ENCODE measurements at regions not wholly inside any gene's neighbourhood (a gene's known extent, or its start where the extent isn't known, plus 50 kb on each side); places are given as distances from the start of the nearest gene placed in this dataset.

GRCh38 chr20:40203032-40203431 lies 486.0 kb downstream of the MAFB start:
- no peak for DNase-seq

- DNase-seq: no peak
These were observed 491.3 kb downstream of the MAFB start for GRCh38 chr20:40197691-40198090.

DNA sequence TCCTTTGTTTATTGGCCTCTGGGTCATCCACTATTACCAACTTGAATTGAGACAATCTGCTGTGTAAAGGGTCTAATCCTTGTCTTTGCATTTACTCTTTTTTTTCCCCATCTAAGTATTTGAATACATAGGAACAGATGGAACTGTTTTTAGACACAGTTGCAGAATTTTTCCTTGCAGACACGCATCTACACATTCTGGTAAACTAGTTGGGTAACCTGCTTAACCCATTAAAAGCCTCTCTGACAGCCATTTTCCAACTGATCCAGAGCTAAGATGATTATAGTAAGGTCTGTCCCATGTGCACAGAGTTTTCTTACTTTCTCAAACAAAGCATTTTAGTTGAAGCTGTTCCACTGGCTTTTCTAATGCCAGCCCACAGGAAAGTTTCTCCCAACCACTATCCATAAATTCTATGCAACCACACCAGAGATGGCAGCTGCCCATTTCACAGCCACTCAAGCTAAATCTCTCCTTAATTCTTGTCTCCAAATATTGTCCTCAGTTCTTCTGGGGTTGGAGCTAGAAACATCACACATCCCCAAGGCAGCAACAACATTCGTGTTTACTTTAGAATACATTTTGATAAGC lies 492.1 kb downstream of the MAFB start:
- DNase-seq: no peak

- no peak for DNase-seq
These were observed 493.3 kb downstream of the MAFB start for GRCh38 chr20:40195742-40196141.

DNA sequence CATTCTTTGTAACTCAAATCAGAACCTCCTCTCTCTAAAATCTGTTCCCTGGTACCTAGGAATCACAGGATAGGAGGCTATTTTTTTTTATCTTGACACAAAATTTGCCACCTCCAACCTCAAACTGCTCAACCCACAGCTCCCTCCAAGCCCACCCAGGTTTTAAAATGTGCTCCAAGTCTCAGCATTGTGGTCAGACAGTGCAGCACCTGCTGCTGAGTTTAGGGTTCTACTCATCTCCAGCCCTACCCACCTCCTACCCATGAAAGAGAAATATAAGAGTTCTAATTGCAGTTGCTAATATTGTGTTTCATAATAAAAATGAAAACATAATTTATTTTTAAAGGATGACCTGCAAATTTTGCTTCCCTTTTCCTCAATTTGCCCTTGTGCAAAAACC lies 496.5 kb downstream of the MAFB start:
- no peak for DNase-seq

DNA sequence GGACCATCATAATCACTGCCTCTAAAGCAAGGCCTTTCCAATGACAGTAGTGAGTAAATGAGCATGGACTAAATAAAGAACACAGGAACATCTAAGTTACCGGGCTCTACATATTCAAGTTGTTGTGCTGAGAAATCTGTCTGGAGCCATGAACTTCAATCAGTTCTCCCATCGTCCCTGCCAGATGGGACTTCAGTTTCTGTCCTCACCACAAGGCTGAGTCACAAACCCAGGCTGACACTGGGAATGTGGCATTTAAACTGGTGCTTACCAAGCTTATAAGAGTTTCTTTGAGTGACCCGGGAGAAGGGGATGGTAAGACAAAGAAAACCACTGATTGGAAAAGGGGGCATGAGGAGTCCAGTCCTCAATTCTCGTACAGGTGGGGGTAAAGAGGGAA lies 497.0 kb downstream of the MAFB start:
- no peak for DNase-seq

DNA sequence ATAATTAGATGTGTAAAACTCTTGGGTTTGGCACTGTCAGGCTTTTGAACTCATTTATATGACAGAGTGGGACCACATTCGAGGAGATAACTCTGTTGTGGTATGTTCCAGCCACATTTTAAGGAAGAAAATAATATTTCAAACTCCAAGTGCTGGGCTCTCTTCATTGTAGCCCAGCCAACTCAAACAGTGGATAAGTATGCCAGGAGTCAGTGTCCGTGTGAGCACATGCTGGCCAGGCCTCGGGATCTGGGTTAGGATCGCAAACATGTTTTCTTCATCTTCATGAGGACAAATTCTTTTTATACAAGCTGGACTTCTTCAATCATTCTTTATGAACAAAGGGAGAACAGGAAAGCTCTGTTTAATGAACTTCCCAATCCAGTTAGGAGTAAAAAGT lies 497.5 kb downstream of the MAFB start:
- DNase-seq: no peak

DNA sequence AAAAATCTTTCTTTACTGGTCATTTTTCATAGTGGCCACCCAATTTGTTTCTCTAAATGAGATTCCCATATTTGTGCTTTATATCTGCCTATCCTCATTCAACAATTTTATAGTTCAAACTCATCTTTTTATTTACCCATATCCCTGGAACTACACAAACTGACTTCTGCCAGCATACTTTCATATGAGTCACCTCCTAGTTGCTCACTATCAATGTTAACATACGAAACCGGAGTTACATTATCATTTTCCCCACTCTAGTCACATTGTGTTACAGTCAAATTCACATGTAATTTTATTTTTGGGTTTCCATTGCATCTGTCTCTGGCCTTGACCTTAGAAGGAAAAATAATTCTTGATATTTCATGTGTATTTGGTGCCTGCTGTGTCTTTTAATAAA lies 499.4 kb downstream of the MAFB start:
- no peak for DNase-seq

GRCh38 chr20:40188319-40188718 lies 500.7 kb downstream of the MAFB start:
- DNase-seq: no peak

- no peak for DNase-seq
These were observed 502.2 kb downstream of the MAFB start for GRCh38 chr20:40186826-40187225.

DNA sequence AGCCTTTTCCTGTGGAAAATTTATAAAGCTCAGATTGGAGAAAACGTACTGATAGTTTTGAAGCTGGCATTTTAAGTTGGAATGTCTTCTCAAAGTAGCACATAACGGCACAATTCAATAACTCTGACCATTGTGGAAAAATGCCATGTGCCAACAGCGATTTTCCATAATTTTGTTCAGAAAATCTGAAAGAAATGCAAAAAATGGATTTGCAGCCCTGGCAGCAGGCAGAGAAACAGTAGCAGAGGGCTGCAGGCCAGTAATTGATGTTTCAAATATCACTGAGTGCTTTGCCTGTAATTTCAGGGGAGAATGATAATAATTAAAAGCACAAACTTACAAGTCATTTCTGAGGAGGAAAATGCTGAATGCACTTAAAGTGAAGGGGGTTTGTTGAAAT lies 507.4 kb downstream of the MAFB start:
- DNase-seq: no peak

DNA sequence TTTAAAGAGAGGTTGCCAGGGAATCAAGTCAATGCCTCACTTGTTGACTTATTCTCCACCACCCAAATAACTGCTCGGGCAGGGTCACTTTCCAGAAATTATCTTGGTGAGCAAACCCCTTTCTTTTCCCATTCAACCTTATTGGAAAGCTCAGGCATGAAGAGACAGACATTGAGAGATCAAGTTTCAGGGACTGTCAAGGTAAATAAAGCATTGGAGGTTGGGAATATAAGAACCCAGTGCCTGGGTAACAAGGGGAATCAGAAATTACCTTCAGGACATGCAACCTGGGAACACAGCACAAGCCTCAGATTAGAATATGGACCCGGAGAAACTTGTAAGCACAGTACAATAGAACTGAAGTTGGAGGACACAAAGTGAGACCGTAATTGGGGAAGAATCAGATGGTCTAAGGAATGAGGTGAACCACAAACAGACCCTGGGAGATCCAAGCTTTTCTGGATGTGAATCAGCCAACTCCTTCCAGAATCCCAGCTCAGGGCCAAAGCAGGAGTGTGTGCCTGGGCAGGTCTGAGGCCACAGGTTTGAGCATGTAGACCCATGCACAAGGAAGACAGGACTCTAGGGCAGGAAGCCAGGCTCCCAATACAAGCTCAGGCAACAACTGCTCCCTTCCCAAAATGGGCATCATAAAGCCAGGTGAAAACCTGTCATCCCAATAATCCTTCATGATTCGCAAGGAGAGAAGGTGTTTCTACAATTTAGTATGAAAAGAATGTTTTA lies 512.8 kb downstream of the MAFB start:
- no peak for DNase-seq

DNA sequence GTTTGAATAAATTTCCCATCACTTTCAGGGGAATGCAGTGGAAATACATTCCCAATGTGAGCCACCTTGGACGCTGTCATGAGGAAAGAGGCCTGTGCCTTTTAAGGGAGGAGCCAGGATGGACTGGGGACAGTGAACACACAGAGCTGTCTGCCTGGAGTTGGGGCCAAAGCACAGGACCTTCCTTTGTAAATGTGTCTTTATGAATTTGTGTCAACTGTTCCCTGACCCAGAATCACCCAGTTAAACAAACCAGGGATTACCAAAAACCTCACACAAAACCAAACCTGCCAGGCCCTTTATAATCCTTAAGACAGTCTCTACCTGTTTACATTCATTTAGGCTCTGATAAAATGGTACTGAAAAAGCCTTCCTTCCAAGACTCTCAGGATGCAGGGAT lies 513.7 kb downstream of the MAFB start:
- no peak for DNase-seq

DNA sequence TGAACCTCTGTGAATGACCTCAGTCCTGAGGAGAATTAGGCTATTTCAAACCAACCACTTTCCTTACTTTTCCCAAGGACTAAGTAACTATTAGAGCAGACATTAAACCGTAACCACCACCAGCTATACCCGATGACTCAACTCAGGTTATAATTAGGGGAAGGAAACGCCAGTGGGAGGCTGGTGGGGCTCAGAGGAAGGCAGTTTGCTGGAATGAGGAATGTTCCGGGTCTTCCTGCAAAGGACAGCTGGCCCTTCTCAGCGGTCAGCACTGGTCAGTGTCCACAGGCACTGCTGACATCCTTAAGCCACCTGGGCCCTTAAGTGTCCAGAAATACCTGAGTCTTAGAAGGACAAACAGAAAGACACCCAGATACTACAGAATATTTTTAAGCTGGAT lies 515.2 kb downstream of the MAFB start:
- DNase-seq: no peak

GRCh38 chr20:40168981-40169620 lies 519.9 kb downstream of the MAFB start:
- DNase-seq: no peak

DNA sequence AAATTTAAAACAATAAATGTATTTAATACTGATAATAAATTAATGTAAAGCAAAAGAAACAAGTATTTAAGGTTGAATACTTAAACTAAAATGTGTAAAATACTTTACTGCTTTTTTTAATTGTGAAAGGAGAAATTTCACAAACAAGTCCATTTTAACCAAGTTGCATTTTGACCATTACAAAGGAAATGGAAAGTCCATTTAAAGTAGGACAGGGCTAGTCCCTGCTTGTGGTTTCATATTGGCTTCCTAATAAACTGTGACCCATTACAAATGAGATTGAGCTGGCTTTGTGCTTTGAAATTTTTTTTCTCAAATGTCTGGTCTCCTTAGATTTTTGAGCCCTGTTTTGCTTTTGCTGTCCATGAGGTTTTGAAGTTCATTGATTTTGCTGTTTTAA lies 527.6 kb downstream of the MAFB start:
- DNase-seq: no peak

DNA sequence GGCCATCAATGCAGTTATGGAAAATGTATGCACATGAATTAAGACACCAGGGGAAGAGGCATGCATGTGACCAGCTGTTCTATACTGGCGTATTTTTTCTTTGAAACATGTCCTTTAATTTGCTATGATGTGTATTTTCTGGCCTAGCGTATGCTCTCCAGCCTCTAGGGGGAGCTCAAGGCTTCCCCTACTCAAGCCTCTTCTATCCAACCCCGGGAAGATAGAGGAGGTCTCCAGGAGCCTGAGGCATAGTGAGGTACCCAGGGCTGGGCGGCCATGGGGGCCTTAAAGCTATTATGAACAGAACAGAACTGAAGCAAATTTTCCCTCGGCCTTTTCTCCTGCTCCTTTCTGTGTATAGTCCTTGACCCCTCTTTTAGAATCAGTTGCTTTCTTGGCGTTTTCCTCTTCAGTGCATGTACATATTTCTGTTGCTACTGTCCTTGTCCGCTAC lies 528.9 kb downstream of the MAFB start:
- DNase-seq: no peak

GRCh38 chr20:40159276-40159675 lies 529.8 kb downstream of the MAFB start:
- DNase-seq: no peak

DNA sequence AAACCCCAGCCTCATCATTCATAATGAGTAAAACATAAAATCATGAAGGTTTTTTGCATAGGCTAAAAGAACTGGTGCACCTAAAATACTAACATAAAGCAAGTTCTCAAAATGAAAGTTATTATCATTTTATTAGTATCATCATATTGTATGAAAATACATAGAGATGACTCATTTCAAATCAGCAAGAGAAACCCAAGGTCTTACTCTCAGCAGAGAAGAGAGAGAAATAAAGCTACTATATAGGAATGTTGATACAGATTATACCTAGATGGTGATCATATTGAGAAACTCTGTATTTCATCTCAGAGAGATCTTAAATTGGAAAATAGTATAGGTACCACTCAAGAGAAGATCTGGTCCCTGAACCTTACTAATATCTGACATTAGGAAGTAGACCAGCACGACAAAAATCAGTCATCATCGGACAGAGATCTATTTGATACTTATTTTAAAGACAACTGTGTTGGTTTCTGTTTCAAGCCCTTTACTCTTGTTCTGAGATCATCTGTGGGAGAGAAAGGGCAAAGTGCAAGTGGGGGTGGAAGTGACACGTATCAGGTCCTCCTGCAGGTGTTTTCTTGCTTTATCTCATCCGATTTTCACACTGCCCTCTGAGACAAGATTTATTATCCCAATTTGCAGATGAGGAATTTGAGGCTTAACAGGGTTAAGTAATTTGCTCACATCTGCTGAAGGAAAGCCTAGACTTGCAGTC lies 532.3 kb downstream of the MAFB start:
- no peak for DNase-seq

DNA sequence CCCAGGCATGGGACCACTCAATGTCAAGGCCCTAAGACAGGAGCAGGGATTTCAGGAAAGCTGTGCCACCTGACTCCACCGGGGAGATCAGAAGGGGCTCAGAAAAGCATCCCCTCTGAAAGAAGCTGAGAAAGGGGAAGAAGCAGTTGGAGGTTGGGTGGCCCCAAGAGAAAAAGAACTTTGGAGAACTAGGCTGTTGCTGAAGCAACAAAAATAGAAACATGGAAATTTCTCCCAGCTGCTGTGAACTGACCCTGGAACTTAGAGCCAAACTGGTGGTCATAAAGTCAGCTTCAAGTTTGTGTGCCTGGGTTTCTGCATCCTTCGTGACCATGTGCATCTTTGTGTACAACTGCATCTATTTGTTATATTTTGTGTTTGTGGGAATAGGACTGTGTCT lies 534.5 kb downstream of the MAFB start:
- DNase-seq: no peak

DNA sequence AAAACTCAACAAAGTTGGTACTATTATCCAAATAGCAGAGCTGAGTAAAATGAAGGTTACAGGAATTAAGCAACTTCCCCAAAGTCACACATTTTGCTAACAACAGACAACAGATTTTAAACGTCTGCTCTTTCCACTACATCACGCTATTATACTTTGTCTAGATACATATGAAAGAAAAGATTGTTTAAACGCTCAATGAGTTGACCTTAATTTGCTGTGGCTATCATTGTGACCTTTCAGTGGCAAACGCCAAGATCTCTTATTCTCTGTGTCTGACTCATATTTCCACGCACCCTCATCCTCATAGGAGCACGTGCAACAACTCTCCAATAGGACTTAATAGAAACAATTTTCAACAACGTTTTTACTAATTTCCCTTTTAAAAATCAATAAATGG lies 540.1 kb downstream of the MAFB start:
- DNase-seq: no peak

DNA sequence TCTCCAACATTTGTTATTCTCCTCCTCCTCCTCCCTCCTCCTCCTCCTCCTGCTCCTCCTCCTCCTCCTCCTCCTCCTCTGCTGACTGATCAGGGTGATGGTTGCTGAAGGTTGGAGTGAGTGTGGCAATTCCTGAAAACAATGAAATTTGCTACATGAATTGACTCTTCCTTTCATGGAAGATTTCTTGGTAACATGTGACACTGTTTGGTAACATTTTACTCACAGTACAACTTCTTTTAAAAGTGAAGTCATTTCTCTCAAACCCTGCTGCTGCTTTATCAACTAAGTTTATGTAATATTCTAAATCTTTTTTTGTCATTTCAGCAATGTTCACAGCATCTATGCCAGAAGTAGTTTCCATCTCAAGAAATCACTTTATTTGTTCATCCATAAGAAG lies 543.0 kb downstream of the MAFB start:
- DNase-seq: no peak

DNA sequence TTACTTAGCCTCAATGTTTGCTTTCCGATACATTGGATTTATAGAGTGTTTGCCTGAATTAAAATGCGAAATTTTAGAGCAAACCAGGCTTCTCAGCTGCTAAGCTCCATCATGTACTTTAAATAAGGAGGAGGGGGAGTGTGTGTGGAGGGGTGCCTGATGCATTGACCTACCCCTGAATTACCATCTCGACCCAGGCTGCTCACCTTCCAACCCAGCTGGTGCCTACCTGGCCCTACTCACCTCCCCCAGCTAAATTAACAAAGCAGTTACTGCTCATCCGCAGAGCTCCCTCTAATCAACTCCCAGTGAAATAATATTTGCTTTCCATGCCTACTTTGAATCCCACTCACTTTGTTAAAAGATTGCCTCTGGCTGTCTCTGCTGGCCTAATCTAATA lies 544.5 kb downstream of the MAFB start:
- no peak for DNase-seq

DNA sequence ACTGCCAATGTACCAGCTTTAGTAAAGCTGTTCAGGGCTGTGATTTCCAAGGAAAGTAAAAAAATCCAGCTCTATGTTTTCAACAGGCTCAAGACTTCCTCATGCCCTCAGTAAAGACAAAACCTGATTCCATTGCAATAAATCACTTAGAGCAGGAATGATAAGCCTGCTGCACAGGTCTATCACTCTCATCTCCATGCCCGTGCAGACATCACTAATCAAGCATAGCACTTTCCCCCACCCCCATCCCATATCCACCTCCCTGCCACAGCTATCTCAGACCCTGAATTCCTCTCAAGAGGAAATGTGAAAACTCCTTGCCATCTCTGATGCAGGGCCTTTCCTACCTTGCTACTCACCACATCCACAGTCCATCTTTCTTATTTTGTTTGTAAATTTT lies 554.9 kb downstream of the MAFB start:
- DNase-seq: no peak
